Urothelium cell line (cell line): ENCODE measurements at regions not wholly inside any gene's neighbourhood (a gene's known extent, or its start where the extent isn't known, plus 50 kb on each side); places are given as distances from the start of the nearest gene placed in this dataset.
"Not testable (repeated sequence)": the region's sequence is repeated elsewhere in the genome, so short reads cannot be mapped to it uniquely, and the experiment has no call there.

Experiments used
- DNase-seq: peaks from one replicate; pipeline ENCODE4 v3.0.0; 2011; ENCODE audit warnings: low spot score, mixed read lengths
- FAIRE-seq: peaks from 2 replicates; lab custom pipeline; 2011; peaks lifted over from hg19 to GRCh38; lab: Jason Lieb, UNC

- no peak for FAIRE-seq
- no peak for DNase-seq
Measured at GRCh38 chr13:88651531-88651930, 980.4 kb downstream of the SLITRK5 start.

- FAIRE-seq: no peak
- no peak for DNase-seq
Measured at GRCh38 chr13:88656751-88657150, 985.6 kb downstream of the SLITRK5 start.

GRCh38 chr13:88670509-88670908 is 999.3 kb downstream of the SLITRK5 start:
- DNase-seq: no peak
- FAIRE-seq: no peak

GRCh38 chr13:88674841-88675240 is 1003.7 kb downstream of the SLITRK5 start:
- DNase-seq: no peak
- no peak for FAIRE-seq

GRCh38 chr13:88675347-88675996 is 1004.3 kb downstream of the SLITRK5 start:
- DNase-seq (no peak), FAIRE-seq (no peak)

- DNase-seq (no peak), FAIRE-seq (no peak)
Measured at GRCh38 chr13:88676016-88676415, 1004.8 kb downstream of the SLITRK5 start.

GRCh38 chr13:88685459-88685858 is 1014.3 kb downstream of the SLITRK5 start:
- no peak for FAIRE-seq
- no peak for DNase-seq

GRCh38 chr13:88701551-88701950 is 1030.4 kb downstream of the SLITRK5 start:
- no peak for FAIRE-seq
- DNase-seq: no peak

GRCh38 chr13:88704600-88705275 is 1033.6 kb downstream of the SLITRK5 start:
- FAIRE-seq (no peak), DNase-seq (no peak)

- FAIRE-seq: no peak
- no peak for DNase-seq
Measured at GRCh38 chr13:88707646-88708045, 1036.5 kb downstream of the SLITRK5 start.

- FAIRE-seq (no peak), DNase-seq (no peak)
Measured at GRCh38 chr13:88717946-88718345, 1046.8 kb downstream of the SLITRK5 start.

GRCh38 chr13:88718781-88719180 is 1047.6 kb downstream of the SLITRK5 start:
- no peak for FAIRE-seq

GRCh38 chr13:88726075-88726474 is 1054.9 kb downstream of the SLITRK5 start:
- FAIRE-seq: no peak
- no peak for DNase-seq

More at GRCh38 chr13:88718781-88719180, 1047.6 kb downstream of the SLITRK5 start:
- DNase-seq: no peak

GRCh38 chr13:88727236-88727635 is 1056.1 kb downstream of the SLITRK5 start:
- not testable (repeated sequence) for FAIRE-seq, DNase-seq

- no peak for FAIRE-seq
- no peak for DNase-seq
Measured at GRCh38 chr13:88729605-88730004, 1058.4 kb downstream of the SLITRK5 start.

GRCh38 chr13:88736026-88736425 is 1064.9 kb downstream of the SLITRK5 start:
- DNase-seq (no peak), FAIRE-seq (no peak)

- FAIRE-seq: no peak
- DNase-seq: no peak
Measured at GRCh38 chr13:88739195-88739594, 1068.0 kb downstream of the SLITRK5 start.

GRCh38 chr13:88744289-88744688 is 1073.1 kb downstream of the SLITRK5 start:
- FAIRE-seq (no peak), DNase-seq (no peak)

- FAIRE-seq: no peak
- DNase-seq: no peak
Measured at GRCh38 chr13:88745011-88745410, 1073.8 kb downstream of the SLITRK5 start.

GRCh38 chr13:88752041-88752440 is 1080.9 kb downstream of the SLITRK5 start:
- DNase-seq (no peak), FAIRE-seq (no peak)

- FAIRE-seq (no peak), DNase-seq (no peak)
Measured at GRCh38 chr13:88754141-88754540, 1083.0 kb downstream of the SLITRK5 start.

GRCh38 chr13:88761145-88761544 is 1090.0 kb downstream of the SLITRK5 start:
- no peak for FAIRE-seq
- no peak for DNase-seq
